Hepatocyte (in vitro differentiated cells): ENCODE measurements at regions not wholly inside any gene's neighbourhood (a gene's known extent, or its start where the extent isn't known, plus 50 kb on each side); places are given as distances from the start of the nearest gene placed in this dataset.

ENCODE experiments used
- DNase-seq: peaks from one replicate; pipeline ENCODE4 v3.0.0-alpha.2; 2016; ENCODE audit warnings: low spot score
- H2AFZ ChIP-seq: fragments of 200-600 bp; sonication (generic); 2 replicates; pipeline ENCODE4 v1.6.0; 2016; ENCODE audit warnings: antibody characterized with exemption, mild to moderate bottlenecking
- H3K27ac ChIP-seq: fragments of 200-600 bp; sonication (generic); 2 replicates; pipeline ENCODE4 v1.5.1; 2016; ENCODE audit warnings: mild to moderate bottlenecking
- H3K27me3 ChIP-seq: fragments of 200-600 bp; sonication (generic); 2 replicates; pipeline ENCODE4 v1.6.1; 2016
- H3K36me3 ChIP-seq: fragments of 200-600 bp; sonication (generic); replicated peaks from 2 replicates; pipeline ENCODE4 v1.5.1; 2016; ENCODE audit warnings: low read depth; ENCODE audit not compliant: insufficient read depth
- H3K4me1 ChIP-seq: fragments of 200-600 bp; sonication (generic); 2 replicates; pipeline ENCODE4 v1.5.1; 2016; ENCODE audit warnings: mild to moderate bottlenecking, moderate library complexity; ENCODE audit not compliant: insufficient read depth
- H3K4me2 ChIP-seq: fragments of 200-600 bp; sonication (generic); 2 replicates; pipeline ENCODE4 v1.6.0; 2016
- H3K4me3 ChIP-seq: fragments of 200-600 bp; sonication (generic); 2 replicates; pipeline ENCODE4 v1.5.1; 2016; ENCODE audit warnings: mild to moderate bottlenecking
- H3K79me2 ChIP-seq: fragments of 200-600 bp; sonication (generic); 2 replicates; pipeline ENCODE4 v1.6.0; 2017; ENCODE audit warnings: mild to moderate bottlenecking
- H3K9me2 ChIP-seq: fragments of 200-600 bp; sonication (generic); replicated peaks from 2 replicates; pipeline ENCODE4 v1.6.0; 2017; ENCODE audit warnings: mild to moderate bottlenecking; ENCODE audit not compliant: insufficient read depth
- H3K9me3 ChIP-seq: fragments of 200-600 bp; sonication (generic); 2 replicates; pipeline ENCODE4 v1.5.1; 2016; ENCODE audit warnings: low read depth, mild to moderate bottlenecking
- H4K20me1 ChIP-seq: fragments of 200-600 bp; sonication (generic); 2 replicates; pipeline ENCODE4 v1.6.0; 2016; ENCODE audit warnings: mild to moderate bottlenecking; ENCODE audit not compliant: insufficient read depth, poor library complexity, severe bottlenecking
- CTCF ChIP-seq: fragments of 200-600 bp; sonication (generic); IDR thresholded peaks from 2 replicates; pipeline ENCODE4 v1.5.1; 2016; ENCODE audit warnings: antibody characterized with exemption, mild to moderate bottlenecking; ENCODE audit not compliant: poor library complexity
- EZH2 ChIP-seq: fragments of 200-600 bp; sonication (generic); IDR thresholded peaks from 2 replicates; pipeline ENCODE4 v1.6.1; 2016; ENCODE audit warnings: antibody characterized with exemption, mild to moderate bottlenecking, borderline replicate concordance
- EZH2phosphoT487 ChIP-seq: fragments of 200-600 bp; sonication (generic); IDR thresholded peaks from one replicate; pipeline ENCODE4 v1.6.1; 2018; ENCODE audit warnings: antibody characterized with exemption, mild to moderate bottlenecking, low read depth, moderate library complexity; ENCODE audit not compliant: unreplicated experiment, severe bottlenecking
- WGBS: methylation state at CpG from one replicate; pipeline ENCODE4 v1.1.6; 2016; ENCODE audit warnings: low lambda C conversion rate; ENCODE audit errors: missing lambda C conversion rate; 5-methylcytosine and 5-hydroxymethylcytosine counted together

- Histone ChIP-seq H3K4me2 (no peak overlapping the region), H3K27ac (no peak overlapping the region), H3K4me3 (no peak overlapping the region), H3K36me3 (no peaks in the 10 kb centered on the region), H4K20me1 (no peaks in the 10 kb centered on the region), H3K9me3 (no peaks in the 10 kb centered on the region), H3K4me1 (no peaks in the 10 kb centered on the region), H3K9me2 (no peaks in the 10 kb centered on the region), H2AFZ (no peak overlapping the region), H3K79me2 (no peaks in the 10 kb centered on the region), H3K27me3 (no peaks in the 10 kb centered on the region)
- no peak for DNase-seq
- TF ChIP-seq EZH2 (no peak), EZH2phosphoT487 (no peak), CTCF (no peak)
- 74% methylated on average over 3 of the region's 3 CpGs for WGBS
Observed at GRCh38 chr14:26905229-26905628, 307.4 kb upstream of the NOVA1 start.

GRCh38 chr14:26913786-26914185 is 316.0 kb upstream of the NOVA1 start:
- no peaks in the 10 kb centered on the region for H3K9me2 ChIP-seq
- H2AFZ ChIP-seq, result no peak overlapping the region
- H3K79me2 ChIP-seq, result no peaks in the 10 kb centered on the region
- H3K27me3 ChIP-seq, result no peaks in the 10 kb centered on the region
- no peaks in the 10 kb centered on the region for H4K20me1 ChIP-seq
- H3K4me2 ChIP-seq, result no peak overlapping the region
- H3K27ac ChIP-seq, result no peak overlapping the region
- H3K9me3 ChIP-seq, result no peaks in the 10 kb centered on the region
- no peaks in the 10 kb centered on the region for H3K36me3 ChIP-seq
- no peak overlapping the region for H3K4me3 ChIP-seq
- no peak for DNase-seq
- no peaks in the 10 kb centered on the region for H3K4me1 ChIP-seq
- TF ChIP-seq EZH2 (no peak), CTCF (no peak), EZH2phosphoT487 (no peak)

- H3K4me3 ChIP-seq, result no peak overlapping the region
- no peaks in the 10 kb centered on the region for H3K9me2 ChIP-seq
- H3K36me3 ChIP-seq, result no peaks in the 10 kb centered on the region
- H3K27me3 ChIP-seq, result no peaks in the 10 kb centered on the region
- no peak overlapping the region for H3K27ac ChIP-seq
- no peak overlapping the region for H2AFZ ChIP-seq
- TF ChIP-seq EZH2 (no peak), CTCF (peak; percentile 49), EZH2phosphoT487 (no peak)
- no peaks in the 10 kb centered on the region for H3K9me3 ChIP-seq
- 0% methylated on average over 1 of the region's 1 CpG for WGBS
- H4K20me1 ChIP-seq, result no peaks in the 10 kb centered on the region
- H3K4me1 ChIP-seq, result no peaks in the 10 kb centered on the region
- H3K79me2 ChIP-seq, result no peaks in the 10 kb centered on the region
- no peak overlapping the region for H3K4me2 ChIP-seq
- DNase-seq, result peak; percentile 40
Observed at GRCh38 chr14:26917086-26917485, 319.3 kb upstream of the NOVA1 start.
